CD14-positive monocyte (primary cell): ENCODE measurements at regions not wholly inside any gene's neighbourhood (a gene's known extent, or its start where the extent isn't known, plus 50 kb on each side); places are given as distances from the start of the nearest gene placed in this dataset.

ENCODE experiments used
- DNase-seq, 3 donors: peaks; one replicate each; pipeline ENCODE4 v3.0.0-alpha.2; 2011 to 2022
- H2AFZ ChIP-seq: 2 replicates; pipeline ENCODE4 v1.6.0; 2012; ENCODE audit warnings: mild to moderate bottlenecking, low read depth, low read length, inconsistent platforms; ENCODE audit not compliant: insufficient read depth, poor library complexity, severe bottlenecking
- H3K27ac ChIP-seq, 2 donors: 1 replicate in 1 of 2; 2 replicates in 1 of 2; pipeline ENCODE4 v1.5.1; 2012 to 2013; ENCODE audit warnings: low read length in 2 of 2, control low read depth in 1 of 2, inconsistent platforms in 1 of 2, low read depth in 1 of 2, mild to moderate bottlenecking in 1 of 2
- H3K27me3 ChIP-seq, 2 donors: one replicate each; pipeline versions ENCODE4 v1.6.0 to v1.6.1; 2011 to 2013; ENCODE audit warnings: low read length in 2 of 2; ENCODE audit not compliant: control insufficient read depth in 2 of 2, insufficient read depth in 2 of 2
- H3K36me3 ChIP-seq, 2 donors: replicated peaks in 1 of 2; 1 replicate in 1 of 2; 2 replicates in 1 of 2; pipeline versions ENCODE4 v1.5.1 to v1.6.1; 2012 to 2013; ENCODE audit warnings: low read length in 2 of 2, control low read depth in 1 of 2, inconsistent platforms in 1 of 2, mild to moderate bottlenecking in 1 of 2; ENCODE audit not compliant: insufficient read depth in 2 of 2, control insufficient read depth in 1 of 2
- H3K4me1 ChIP-seq, 2 donors: 1 replicate in 1 of 2; 2 replicates in 1 of 2; pipeline versions ENCODE4 v1.5.1 to v1.6.1; 2012 to 2013; ENCODE audit warnings: low read length in 2 of 2, control low read depth in 1 of 2, inconsistent platforms in 1 of 2, mild to moderate bottlenecking in 1 of 2, moderate library complexity in 1 of 2; ENCODE audit not compliant: insufficient read depth in 2 of 2, control insufficient read depth in 1 of 2
- H3K4me2 ChIP-seq: replicated peaks from 2 replicates; pipeline ENCODE3; 2012; ENCODE audit warnings: low read length, moderate library complexity, mild to moderate bottlenecking; ENCODE audit not compliant: poor library complexity, severe bottlenecking; ENCODE audit errors: extremely low read depth
- H3K4me3 ChIP-seq, 3 experiments: fragments of 200-600 bp in 1 of 3; sonication (generic) in 1 of 3; replicated peaks in 1 of 3; 1 replicate in 2 of 3; 2 replicates in 1 of 3; pipeline ENCODE4 v1.5.1; 2011 to 2013; ENCODE audit warnings: low read length in 3 of 3, mild to moderate bottlenecking in 3 of 3, control low read depth in 2 of 3, low read depth in 2 of 3, inconsistent platforms in 1 of 3, moderate library complexity in 1 of 3
- H3K79me2 ChIP-seq: 2 replicates; pipeline ENCODE4 v1.6.0; 2012; ENCODE audit warnings: mild to moderate bottlenecking, control low read depth, inconsistent platforms, low read length, moderate library complexity; ENCODE audit not compliant: insufficient read depth
- H3K9ac ChIP-seq: 2 replicates; pipeline ENCODE4 v1.6.0; 2017; ENCODE audit warnings: low read length, mild to moderate bottlenecking; ENCODE audit not compliant: insufficient read depth, poor library complexity, severe bottlenecking
- H3K9me3 ChIP-seq, 2 donors: replicated peaks in 1 of 2; 1 replicate in 1 of 2; 2 replicates in 1 of 2; pipeline versions ENCODE4 v1.5.1 to v1.6.1; 2012 to 2013; ENCODE audit warnings: low read length in 2 of 2, control low read depth in 1 of 2; ENCODE audit not compliant: control insufficient read depth in 1 of 2, insufficient read depth in 1 of 2
- H4K20me1 ChIP-seq: 2 replicates; pipeline ENCODE4 v1.6.0; 2012; ENCODE audit warnings: mild to moderate bottlenecking, low read length, control low read depth, moderate library complexity; ENCODE audit not compliant: insufficient read depth
- H3K27ac Mint-ChIP-seq, 7 donors: one replicate each; pipeline ENCODE4 v1.8.0; 2020; ENCODE audit warnings: mild to moderate bottlenecking in 7 of 7, mixed read lengths in 7 of 7, moderate library complexity in 6 of 7, inconsistent platforms in 2 of 7
- H3K27me3 Mint-ChIP-seq, 3 donors: one replicate each; pipeline ENCODE4 v1.8.0; 2021 to 2022; ENCODE audit warnings: low read depth in 3 of 3, mild to moderate bottlenecking in 3 of 3, mixed read lengths in 3 of 3, moderate library complexity in 3 of 3, inconsistent platforms in 1 of 3
- H3K36me3 Mint-ChIP-seq, 2 donors: one replicate each; pipeline ENCODE4 v1.8.0; 2020; ENCODE audit warnings: mixed read lengths in 2 of 2, inconsistent platforms in 1 of 2, mild to moderate bottlenecking in 1 of 2
- H3K4me1 Mint-ChIP-seq: one replicate; pipeline ENCODE4 v1.8.0; 2020; ENCODE audit warnings: mild to moderate bottlenecking, mixed read lengths
- H3K4me3 Mint-ChIP-seq, 2 donors: one replicate each; pipeline ENCODE4 v1.8.0; 2020; ENCODE audit warnings: mild to moderate bottlenecking in 2 of 2, mixed read lengths in 2 of 2, moderate library complexity in 1 of 2
- H3K9me3 Mint-ChIP-seq, 7 donors: one replicate each; pipeline ENCODE4 v1.8.0; 2020 to 2022; ENCODE audit warnings: mixed read lengths in 7 of 7, mild to moderate bottlenecking in 6 of 7, moderate library complexity in 6 of 7, inconsistent platforms in 2 of 7
- WGBS: methylation state at CpG from one replicate; pipeline ENCODE4 v1.1.5; 2013; ENCODE audit warnings: missing lambda C conversion rate; ENCODE audit not compliant: insufficient coverage; 5-methylcytosine and 5-hydroxymethylcytosine counted together
- intact Hi-C, 2 donors: fragments of 100-400 bp; cut with micrococcal nuclease; formaldehyde crosslinking; loops; one replicate each; pipeline versions ENCODE4 v1.15.0 to v1.15.1; 2023
- TF ChIP-seq, protein P1 (sequence below): fragments of 200-600 bp; IDR thresholded peaks from one replicate; pipeline ENCODE4 v1.8.0; 2022; ENCODE audit warnings: antibody characterized with exemption, mild to moderate bottlenecking

DNA sequence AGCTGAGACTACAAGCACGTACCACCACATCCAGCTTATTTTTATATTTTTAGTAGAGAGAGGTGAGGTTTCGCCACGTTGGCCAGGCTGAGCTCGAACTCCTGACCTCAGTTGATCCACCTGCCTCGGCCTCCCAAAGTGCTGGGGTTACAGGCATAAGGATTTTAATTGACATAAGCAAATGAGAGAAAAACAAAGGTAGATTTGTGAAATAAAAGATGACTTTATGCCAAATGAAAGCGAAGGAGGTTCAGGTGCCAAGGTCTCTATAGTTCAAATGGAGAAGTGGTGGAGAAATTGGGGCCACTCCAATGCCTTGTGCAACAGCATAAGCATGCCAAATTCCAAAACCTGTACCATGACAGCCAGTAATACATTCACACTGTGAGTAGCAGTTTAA, 180.6 kb downstream of the MREG start:
- no peaks in the 10 kb centered on the region for H3K36me3 Mint-ChIP-seq
- Histone ChIP-seq H3K27ac (no peak overlapping the region), H3K9ac (no peak overlapping the region), H3K36me3 (no peaks in the 10 kb centered on the region), H3K9me3 (no peaks in the 10 kb centered on the region), H3K79me2 (no peaks in the 10 kb centered on the region), H2AFZ (no peak overlapping the region), H3K4me3 (no peak overlapping the region), H3K4me2 (no peak overlapping the region), H4K20me1 (no peaks in the 10 kb centered on the region), H3K27me3 (no peaks in the 10 kb centered on the region), H3K4me1 (peaks cover 33 to 48% of the 10 kb centered on the region in 2 donors)
- 94% methylated on average over 3 of the region's 6 CpGs for WGBS
- no peak overlapping the region for H3K4me3 Mint-ChIP-seq
- intact Hi-C loops: no loop called here
- peak overlapping the region in 4 of 7 donors; percentile 6 to 59 (median 10) for H3K27ac Mint-ChIP-seq
- no peaks in the 10 kb centered on the region for H3K9me3 Mint-ChIP-seq
- TF ChIP-seq, protein P1, sequence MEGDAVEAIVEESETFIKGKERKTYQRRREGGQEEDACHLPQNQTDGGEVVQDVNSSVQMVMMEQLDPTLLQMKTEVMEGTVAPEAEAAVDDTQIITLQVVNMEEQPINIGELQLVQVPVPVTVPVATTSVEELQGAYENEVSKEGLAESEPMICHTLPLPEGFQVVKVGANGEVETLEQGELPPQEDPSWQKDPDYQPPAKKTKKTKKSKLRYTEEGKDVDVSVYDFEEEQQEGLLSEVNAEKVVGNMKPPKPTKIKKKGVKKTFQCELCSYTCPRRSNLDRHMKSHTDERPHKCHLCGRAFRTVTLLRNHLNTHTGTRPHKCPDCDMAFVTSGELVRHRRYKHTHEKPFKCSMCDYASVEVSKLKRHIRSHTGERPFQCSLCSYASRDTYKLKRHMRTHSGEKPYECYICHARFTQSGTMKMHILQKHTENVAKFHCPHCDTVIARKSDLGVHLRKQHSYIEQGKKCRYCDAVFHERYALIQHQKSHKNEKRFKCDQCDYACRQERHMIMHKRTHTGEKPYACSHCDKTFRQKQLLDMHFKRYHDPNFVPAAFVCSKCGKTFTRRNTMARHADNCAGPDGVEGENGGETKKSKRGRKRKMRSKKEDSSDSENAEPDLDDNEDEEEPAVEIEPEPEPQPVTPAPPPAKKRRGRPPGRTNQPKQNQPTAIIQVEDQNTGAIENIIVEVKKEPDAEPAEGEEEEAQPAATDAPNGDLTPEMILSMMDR: no peak
- H3K4me1 Mint-ChIP-seq: peaks cover 43% of the 10 kb centered on the region
- H3K27me3 Mint-ChIP-seq: peaks cover 0 to 2% (median 1%) of the 10 kb centered on the region in 3 donors
- peak; percentile 22 to 54 (median 43) for DNase-seq

GRCh38 chr2:215831296-215831913, 181.9 kb downstream of the MREG start:
- Histone ChIP-seq H3K4me2 (peak overlapping the region; percentile 24), H2AFZ (no peak overlapping the region), H3K36me3 (no peaks in the 10 kb centered on the region), H3K9me3 (no peaks in the 10 kb centered on the region), H3K9ac (no peak overlapping the region), H3K4me1 (peaks cover 33 to 48% of the 10 kb centered on the region in 2 donors), H3K27ac (peak overlapping the region in 1 of 2 donors; percentile 43), H4K20me1 (no peaks in the 10 kb centered on the region), H3K27me3 (no peaks in the 10 kb centered on the region), H3K79me2 (no peaks in the 10 kb centered on the region), H3K4me3 (peak overlapping the region in 1 of 3 experiments; percentile 4)
- TF ChIP-seq, protein P1: no peak
- intact Hi-C loops: no loop called here
- Mint-ChIP-seq H3K4me3 (peak overlapping the region in 1 of 2 donors; percentile 48), H3K36me3 (no peaks in the 10 kb centered on the region), H3K9me3 (no peaks in the 10 kb centered on the region), H3K4me1 (peaks cover 43% of the 10 kb centered on the region), H3K27ac (peak overlapping the region; percentile 33 to 88 (median 81)), H3K27me3 (peaks cover 0 to 5% (median 2%) of the 10 kb centered on the region in 3 donors)
- peak; percentile 28 to 56 (median 42) for DNase-seq
- 59% methylated on average over 3 of the region's 5 CpGs for WGBS
